C4-2B (cell line): ENCODE measurements at regions not wholly inside any gene's neighbourhood (a gene's known extent, or its start where the extent isn't known, plus 50 kb on each side); places are given as distances from the start of the nearest gene placed in this dataset.

Experiments used
- H3K27ac ChIP-seq: fragments of 450-650 bp; 2 replicates; pipeline ENCODE4 v1.5.1; 2017
- CTCF ChIP-seq: fragments of 450-650 bp; conservative IDR thresholded peaks from 2 replicates; pipeline ENCODE4 v1.5.1; 2017; ENCODE audit warnings: mild to moderate bottlenecking
- ZFX ChIP-seq: fragments of 450-650 bp; IDR thresholded peaks from 2 replicates; pipeline ENCODE4 v1.6.1; 2017

- no peak overlapping the region for H3K27ac ChIP-seq
- TF ChIP-seq ZFX (no peak), CTCF (no peak)
These were observed 1514.7 kb downstream of the PCDH18 start for GRCh38 chr4:136017556-136017955.

- H3K27ac ChIP-seq = no peak overlapping the region
- TF ChIP-seq CTCF (no peak), ZFX (no peak)
These were observed 1520.1 kb downstream of the PCDH18 start for GRCh38 chr4:136012220-136012619.

- TF ChIP-seq ZFX (no peak), CTCF (no peak)
- H3K27ac ChIP-seq = no peak overlapping the region
These were observed 1522.9 kb downstream of the PCDH18 start for GRCh38 chr4:136009258-136009832.

- no peak overlapping the region for H3K27ac ChIP-seq
- TF ChIP-seq CTCF = no peak
- no peak for TF ChIP-seq ZFX
These were observed 1524.3 kb downstream of the PCDH18 start for GRCh38 chr4:136007991-136008390.

- TF ChIP-seq CTCF (no peak), ZFX (no peak)
- H3K27ac ChIP-seq = no peak overlapping the region
These were observed 1530.0 kb downstream of the PCDH18 start for GRCh38 chr4:136002316-136002715.

GRCh38 chr4:136001791-136002190 is 1530.5 kb downstream of the PCDH18 start:
- TF ChIP-seq CTCF = no peak
- no peak for TF ChIP-seq ZFX

GRCh38 chr4:136000246-136000645 is 1532.0 kb downstream of the PCDH18 start:
- TF ChIP-seq ZFX = no peak

More at GRCh38 chr4:136001791-136002190, 1530.5 kb downstream of the PCDH18 start:
- no peak overlapping the region for H3K27ac ChIP-seq

GRCh38 chr4:135994360-135994759 is 1537.9 kb downstream of the PCDH18 start:
- H3K27ac ChIP-seq = no peak overlapping the region
- TF ChIP-seq ZFX (no peak), CTCF (no peak)

More at GRCh38 chr4:136000246-136000645, 1532.0 kb downstream of the PCDH18 start:
- no peak overlapping the region for H3K27ac ChIP-seq
